ENCODE measurements at regions not wholly inside any gene's neighbourhood (a gene's known extent, or its start where the extent isn't known, plus 50 kb on each side); places are given as distances from the start of the nearest gene placed in this dataset.

DNA sequence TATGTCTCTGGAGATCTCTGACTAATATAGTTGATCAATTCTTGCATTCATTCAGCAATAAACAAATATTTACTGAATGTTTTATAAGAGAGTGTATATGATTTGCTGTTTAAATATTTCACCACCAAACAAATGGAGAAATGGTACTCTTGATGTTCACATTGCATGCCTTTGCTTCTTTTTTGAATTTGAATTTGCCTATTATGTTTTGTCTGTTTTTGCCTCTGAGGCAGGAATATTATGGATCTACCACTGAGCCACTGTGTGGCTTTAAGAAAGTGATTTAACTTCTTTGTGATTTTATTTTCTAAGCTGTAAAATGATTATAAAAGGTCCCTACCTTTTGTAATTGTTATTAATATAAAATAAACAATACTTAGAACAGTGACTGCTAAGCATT, 345.0 kb downstream of the DOK5 start:
- H3K9me3 ChIP-seq, result no peaks in the 10 kb centered on the region
- TF ChIP-seq, protein P1, sequence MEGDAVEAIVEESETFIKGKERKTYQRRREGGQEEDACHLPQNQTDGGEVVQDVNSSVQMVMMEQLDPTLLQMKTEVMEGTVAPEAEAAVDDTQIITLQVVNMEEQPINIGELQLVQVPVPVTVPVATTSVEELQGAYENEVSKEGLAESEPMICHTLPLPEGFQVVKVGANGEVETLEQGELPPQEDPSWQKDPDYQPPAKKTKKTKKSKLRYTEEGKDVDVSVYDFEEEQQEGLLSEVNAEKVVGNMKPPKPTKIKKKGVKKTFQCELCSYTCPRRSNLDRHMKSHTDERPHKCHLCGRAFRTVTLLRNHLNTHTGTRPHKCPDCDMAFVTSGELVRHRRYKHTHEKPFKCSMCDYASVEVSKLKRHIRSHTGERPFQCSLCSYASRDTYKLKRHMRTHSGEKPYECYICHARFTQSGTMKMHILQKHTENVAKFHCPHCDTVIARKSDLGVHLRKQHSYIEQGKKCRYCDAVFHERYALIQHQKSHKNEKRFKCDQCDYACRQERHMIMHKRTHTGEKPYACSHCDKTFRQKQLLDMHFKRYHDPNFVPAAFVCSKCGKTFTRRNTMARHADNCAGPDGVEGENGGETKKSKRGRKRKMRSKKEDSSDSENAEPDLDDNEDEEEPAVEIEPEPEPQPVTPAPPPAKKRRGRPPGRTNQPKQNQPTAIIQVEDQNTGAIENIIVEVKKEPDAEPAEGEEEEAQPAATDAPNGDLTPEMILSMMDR (IDR thresholded peaks at IDR 0.05; ENCODE audit: insufficient read depth in 1 of 2, low read depth in 1 of 2, low read length in 1 of 2, severe bottlenecking in 1 of 2, unreplicated experiment in 1 of 2), result no peak
- H3K36me3 ChIP-seq (ENCODE audit: control insufficient read depth, insufficient read depth, low read length), result no peaks in the 10 kb centered on the region
- H3K27me3 ChIP-seq (replicated peaks; ENCODE audit: control insufficient read depth, insufficient read depth, low read length), result no peaks in the 10 kb centered on the region
- no peaks in the 10 kb centered on the region for H3K4me1 Mint-ChIP-seq (ENCODE audit: low read depth, unreplicated experiment)
- no peak overlapping the region for H3K4me3 Mint-ChIP-seq (ENCODE audit: unreplicated experiment)
- no peaks in the 10 kb centered on the region for H3K9me3 Mint-ChIP-seq (ENCODE audit: unreplicated experiment)
- H3K36me3 Mint-ChIP-seq (ENCODE audit: insufficient read depth, unreplicated experiment), result no peaks in the 10 kb centered on the region
- intact Hi-C loops (cut with micrococcal nuclease; ENCODE audit: unreplicated experiment), result no loop called here
- POLR2A ChIA-PET, result no interaction called here
- no peak overlapping the region for H3K4me3 ChIP-seq (ENCODE audit: low read depth, low read length)
- H3K27me3 Mint-ChIP-seq (ENCODE audit: insufficient read depth, unreplicated experiment), result peaks cover 2% of the 10 kb centered on the region
- H3K4me1 ChIP-seq, result no peaks in the 10 kb centered on the region
- no peak for DNase-seq
- H3K27ac Mint-ChIP-seq (ENCODE audit: unreplicated experiment), result no peak overlapping the region
- BruUV-seq (replicated peaks), result no TSS peak
- CTCF ChIA-PET, result interaction anchor here (0.6 kb wide), 1 partner anchor 409 kb away, joined by 4 read pairs; no protein-coding TSS in a partner anchor

DNA sequence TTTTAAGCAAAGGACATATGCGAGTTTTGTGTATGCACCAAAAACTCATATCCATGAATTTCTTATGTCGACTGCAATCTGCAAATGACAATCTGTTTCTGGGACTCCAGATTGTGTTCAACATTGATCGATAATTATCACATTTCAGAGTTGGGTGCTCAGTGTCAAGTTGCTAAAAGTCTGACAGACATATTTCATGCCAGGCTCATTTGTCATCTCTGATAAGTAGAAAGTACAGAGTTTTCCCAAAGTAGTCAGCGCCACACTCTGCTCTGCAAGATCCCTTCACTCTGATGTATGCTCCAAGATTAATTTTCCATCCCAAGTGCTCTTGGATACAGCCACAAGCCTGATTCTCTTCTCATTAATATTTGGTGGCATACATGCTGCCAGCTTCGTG, 331.1 kb downstream of the DOK5 start:
- DNase-seq, result no peak
- Mint-ChIP-seq H3K4me3 (ENCODE audit: unreplicated experiment) (no peak overlapping the region), H3K4me1 (ENCODE audit: low read depth, unreplicated experiment) (no peaks in the 10 kb centered on the region), H3K9me3 (ENCODE audit: unreplicated experiment) (no peaks in the 10 kb centered on the region), H3K27me3 (ENCODE audit: insufficient read depth, unreplicated experiment) (peaks cover 11% of the 10 kb centered on the region), H3K27ac (ENCODE audit: unreplicated experiment) (no peak overlapping the region), H3K36me3 (ENCODE audit: insufficient read depth, unreplicated experiment) (no peaks in the 10 kb centered on the region)
- H3K4me1 ChIP-seq, result no peaks in the 10 kb centered on the region
- H3K9me3 ChIP-seq, result no peaks in the 10 kb centered on the region
- TF ChIP-seq, protein P1 (IDR thresholded peaks at IDR 0.05; ENCODE audit: insufficient read depth in 1 of 2, low read depth in 1 of 2, low read length in 1 of 2, severe bottlenecking in 1 of 2, unreplicated experiment in 1 of 2), result no peak
- ChIA-PET POLR2A (no interaction called here), CTCF (no interaction called here)
- intact Hi-C loops (cut with micrococcal nuclease; ENCODE audit: unreplicated experiment), result no loop called here
- no peak overlapping the region for H3K4me3 ChIP-seq (ENCODE audit: low read depth, low read length)
- no TSS peak for BruUV-seq (replicated peaks)
- no peaks in the 10 kb centered on the region for H3K36me3 ChIP-seq (ENCODE audit: control insufficient read depth, insufficient read depth, low read length)
- H3K27me3 ChIP-seq (replicated peaks; ENCODE audit: control insufficient read depth, insufficient read depth, low read length), result no peaks in the 10 kb centered on the region

DNA sequence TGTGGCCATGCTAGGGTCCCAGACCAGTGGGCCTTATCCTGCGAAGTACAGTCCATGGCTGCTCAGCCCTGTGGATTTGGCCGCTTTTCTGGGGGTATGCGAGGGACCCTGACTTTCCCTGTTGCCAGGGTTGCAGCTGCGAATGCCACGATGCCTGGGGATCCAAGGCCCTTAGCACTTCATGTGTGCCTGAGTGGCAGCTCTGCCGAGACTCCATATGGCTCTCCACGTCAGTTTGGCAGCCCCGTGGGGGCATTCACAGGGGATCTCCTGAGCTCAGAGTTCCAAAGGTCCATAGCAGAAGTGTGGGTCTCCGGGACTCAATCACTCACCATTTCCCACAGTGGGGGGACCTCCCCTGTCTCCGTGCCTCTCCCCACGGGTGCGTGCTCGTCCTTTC, 319.5 kb downstream of the DOK5 start:
- intact Hi-C loops (cut with micrococcal nuclease; ENCODE audit: unreplicated experiment), result no loop called here
- no peak for DNase-seq
- peaks cover 17% of the 10 kb centered on the region for H3K27me3 Mint-ChIP-seq (ENCODE audit: insufficient read depth, unreplicated experiment)
- no peak overlapping the region for H3K4me3 Mint-ChIP-seq (ENCODE audit: unreplicated experiment)
- peaks cover 18% of the 10 kb centered on the region for H3K9me3 Mint-ChIP-seq (ENCODE audit: unreplicated experiment)
- ChIA-PET CTCF (no interaction called here), POLR2A (interaction anchor here (0.6 kb wide), 1 partner anchor 694 kb away, joined by 4 read pairs; no protein-coding TSS in a partner anchor)
- Histone ChIP-seq H3K9me3 (no peaks in the 10 kb centered on the region; the same call in 1 of the 2 replicates), H3K4me3 (ENCODE audit: low read depth, low read length) (no peak overlapping the region), H3K4me1 (no peaks in the 10 kb centered on the region), H3K36me3 (ENCODE audit: control insufficient read depth, insufficient read depth, low read length) (no peaks in the 10 kb centered on the region), H3K27me3 (replicated peaks; ENCODE audit: control insufficient read depth, insufficient read depth, low read length) (no peaks in the 10 kb centered on the region)
- H3K4me1 Mint-ChIP-seq (ENCODE audit: low read depth, unreplicated experiment), result no peaks in the 10 kb centered on the region
- TF ChIP-seq, protein P1 (IDR thresholded peaks at IDR 0.05; ENCODE audit: insufficient read depth in 1 of 2, low read depth in 1 of 2, low read length in 1 of 2, severe bottlenecking in 1 of 2, unreplicated experiment in 1 of 2), result no peak
- no TSS peak for BruUV-seq (replicated peaks)
- H3K27ac Mint-ChIP-seq (ENCODE audit: unreplicated experiment), result no peak overlapping the region
- H3K36me3 Mint-ChIP-seq (ENCODE audit: insufficient read depth, unreplicated experiment), result no peaks in the 10 kb centered on the region

All from Caco-2 (cell line).